Neuronal stem cell (in vitro differentiated cells): ENCODE measurements at regions not wholly inside any gene's neighbourhood (a gene's known extent, or its start where the extent isn't known, plus 50 kb on each side); places are given as distances from the start of the nearest gene placed in this dataset.

Experiments used
- DNase-seq: peaks from one replicate; pipeline ENCODE4 v3.0.0-alpha.2; 2013; ENCODE audit warnings: low spot score
- H2AFZ ChIP-seq: one replicate; pipeline ENCODE4 v1.6.1; 2013; ENCODE audit warnings: mild to moderate bottlenecking, low read length, inconsistent platforms
- H2AK5ac ChIP-seq: 2 replicates; pipeline ENCODE4 v1.6.1; 2013; ENCODE audit warnings: low read depth, mild to moderate bottlenecking, inconsistent platforms, low read length, moderate library complexity, mixed read lengths
- H2BK120ac ChIP-seq: 2 replicates; pipeline ENCODE4 v1.6.1; 2013; ENCODE audit warnings: low read depth, mild to moderate bottlenecking, inconsistent platforms, low read length, moderate library complexity, mixed read lengths
- H2BK12ac ChIP-seq: one replicate; pipeline ENCODE4 v1.6.1; 2013; ENCODE audit warnings: low read length, inconsistent platforms
- H2BK15ac ChIP-seq: 2 replicates; pipeline ENCODE4 v1.6.1; 2013; ENCODE audit warnings: mild to moderate bottlenecking, low read length, inconsistent platforms, mixed read lengths
- H2BK5ac ChIP-seq: one replicate; pipeline ENCODE4 v1.6.1; 2013; ENCODE audit warnings: inconsistent platforms, mild to moderate bottlenecking, low read length, moderate library complexity
- H3K14ac ChIP-seq: one replicate; pipeline ENCODE4 v1.6.1; 2013; ENCODE audit warnings: low read length, inconsistent platforms
- H3K18ac ChIP-seq: 2 replicates; pipeline ENCODE4 v1.6.1; 2013; ENCODE audit warnings: low read length, inconsistent platforms
- H3K23ac ChIP-seq: 2 replicates; pipeline ENCODE4 v1.6.1; 2013; ENCODE audit warnings: low read depth, mild to moderate bottlenecking, mixed read lengths, low read length, inconsistent platforms; ENCODE audit not compliant: poor library complexity
- H3K27ac ChIP-seq: replicated peaks from 3 replicates; pipeline ENCODE4 v1.5.1; 2013; ENCODE audit warnings: low read length, inconsistent platforms
- H3K27me3 ChIP-seq, 3 experiments: 2 replicates each; pipeline ENCODE4 v1.6.1; 2013; ENCODE audit warnings: low read length in 3 of 3, mild to moderate bottlenecking in 2 of 3, inconsistent platforms in 1 of 3, low read depth in 1 of 3, mixed read lengths in 1 of 3, moderate library complexity in 1 of 3; ENCODE audit not compliant: control insufficient read depth in 3 of 3, insufficient read depth in 3 of 3
- H3K36me3 ChIP-seq, 2 donors: replicated peaks in 1 of 2; 2 replicates each; pipeline ENCODE4 v1.6.1; 2013; ENCODE audit warnings: low read length in 2 of 2; ENCODE audit not compliant: control insufficient read depth in 2 of 2, insufficient read depth in 2 of 2
- H3K4ac ChIP-seq: 2 replicates; pipeline ENCODE4 v1.6.1; 2013; ENCODE audit warnings: inconsistent platforms, mild to moderate bottlenecking, low read length, moderate library complexity
- H3K4me1 ChIP-seq, 2 donors: 1 replicate in 1 of 2; 2 replicates in 1 of 2; pipeline ENCODE4 v1.6.1; 2013; ENCODE audit warnings: low read length in 2 of 2, low read depth in 1 of 2; ENCODE audit not compliant: control insufficient read depth in 2 of 2, insufficient read depth in 1 of 2
- H3K4me2 ChIP-seq: one replicate; pipeline ENCODE4 v1.6.1; 2013; ENCODE audit warnings: mild to moderate bottlenecking, low read length, inconsistent platforms; ENCODE audit not compliant: insufficient read depth, poor library complexity, severe bottlenecking
- H3K4me3 ChIP-seq, 2 donors: 2 replicates each; pipeline ENCODE4 v1.5.1; 2013; ENCODE audit warnings: low read length in 2 of 2, mild to moderate bottlenecking in 2 of 2, inconsistent platforms in 1 of 2, moderate library complexity in 1 of 2
- H3K79me1 ChIP-seq: one replicate; pipeline ENCODE4 v1.6.1; 2013; ENCODE audit warnings: low read depth, mild to moderate bottlenecking, inconsistent platforms, low read length, moderate library complexity
- H3K9ac ChIP-seq: one replicate; pipeline ENCODE4 v1.6.1; 2013; ENCODE audit warnings: mild to moderate bottlenecking, low read depth, low read length, inconsistent platforms; ENCODE audit not compliant: poor library complexity
- H3K9me3 ChIP-seq, 2 donors: replicated peaks in 1 of 2; 2 replicates each; pipeline versions ENCODE3 to v1.6.1; 2013; ENCODE audit warnings: low read length in 2 of 2, mild to moderate bottlenecking in 2 of 2, inconsistent platforms in 1 of 2, low read depth in 1 of 2, mixed read lengths in 1 of 2, moderate library complexity in 1 of 2; ENCODE audit not compliant: control insufficient read depth in 2 of 2, insufficient read depth in 1 of 2
- H4K8ac ChIP-seq: one replicate; pipeline ENCODE4 v1.6.1; 2013; ENCODE audit warnings: low read depth, mild to moderate bottlenecking, inconsistent platforms, low read length, moderate library complexity
- H4K91ac ChIP-seq: one replicate; pipeline ENCODE4 v1.6.1; 2013; ENCODE audit warnings: low read length, low read depth, mild to moderate bottlenecking, inconsistent platforms; ENCODE audit not compliant: poor library complexity
- WGBS, 2 donors: extraction: QIAGEN DNeasy Blood & Tissue Kit; methylation state at CpG; one replicate each; pipeline ENCODE4 v1.1.7; 2013; ENCODE audit warnings: missing lambda C conversion rate in 2 of 2, mixed read lengths in 1 of 2; ENCODE audit not compliant: insufficient read length in 2 of 2, insufficient replicate concordance in 1 of 2; ENCODE audit errors: extremely low coverage in 2 of 2; 5-methylcytosine and 5-hydroxymethylcytosine counted together

DNA sequence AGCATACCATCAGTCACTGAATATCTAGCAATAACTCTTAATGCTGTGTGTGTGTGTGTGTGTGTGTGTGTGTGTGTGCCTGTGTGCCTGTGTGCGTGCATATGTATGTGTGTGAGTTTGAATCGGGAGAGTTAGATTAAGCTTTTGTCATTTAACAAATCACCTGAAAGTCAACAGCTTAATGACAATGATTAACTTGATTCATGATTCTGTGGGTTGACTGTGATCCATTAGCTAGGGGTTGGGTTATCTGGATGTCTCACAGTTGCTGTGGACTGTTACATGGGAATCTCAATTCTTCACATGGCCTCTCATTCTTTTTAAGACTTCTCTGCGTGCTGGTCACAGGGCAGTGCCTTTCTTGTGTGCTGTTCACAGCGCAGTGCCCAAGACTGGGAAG is 639.0 kb upstream of the SORCS1 start:
- no CpG with 5 or more reads among the region's 4 CpGs for WGBS, 2 donors
- Histone ChIP-seq H3K4me2 (no peak overlapping the region), H3K4me1 (peaks cover 0 to 9% of the 10 kb centered on the region in 2 donors), H3K79me1 (no peaks in the 10 kb centered on the region), H3K9ac (no peak overlapping the region), H3K4ac (no peak overlapping the region), H4K91ac (no peak overlapping the region), H3K27me3 (no peaks in the 10 kb centered on the region), H3K14ac (no peak overlapping the region), H3K27ac (no peak overlapping the region), H3K9me3 (no peaks in the 10 kb centered on the region), H2BK12ac (no peak overlapping the region), H2AFZ (no peak overlapping the region), H4K8ac (no peak overlapping the region), H3K4me3 (no peak overlapping the region), H2AK5ac (no peak overlapping the region), H2BK5ac (no peak overlapping the region), H3K23ac (no peak overlapping the region), H3K18ac (no peak overlapping the region), H2BK15ac (no peak overlapping the region), H3K36me3 (no peaks in the 10 kb centered on the region), H2BK120ac (no peak overlapping the region)
- no peak for DNase-seq

DNA sequence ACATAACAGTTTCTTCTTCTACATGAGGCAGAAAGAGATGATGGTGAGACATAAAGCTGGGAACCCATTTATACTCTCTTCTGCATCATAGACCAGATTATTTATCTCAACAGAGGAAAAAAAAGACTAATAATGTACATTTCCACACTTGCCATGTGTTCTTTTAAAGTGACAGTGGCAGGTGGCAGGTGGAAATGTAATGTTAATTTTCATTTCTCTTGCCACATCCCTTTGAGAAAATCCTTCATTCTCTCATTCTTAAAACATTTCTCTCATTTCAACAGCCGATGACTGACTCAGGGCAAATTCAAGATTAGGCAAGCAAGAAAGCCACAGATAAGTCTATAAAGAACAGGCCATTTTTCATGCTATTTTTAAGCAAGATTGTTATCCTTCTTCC is 635.6 kb upstream of the SORCS1 start:
- H3K9ac ChIP-seq = no peak overlapping the region
- no peak overlapping the region for H2BK120ac ChIP-seq
- no peak overlapping the region for H2BK12ac ChIP-seq
- H3K27me3 ChIP-seq = no peaks in the 10 kb centered on the region
- no peak overlapping the region for H3K23ac ChIP-seq
- H2AFZ ChIP-seq = no peak overlapping the region
- WGBS, 2 donors = no CpG with 5 or more reads among the region's 1 CpG
- H4K91ac ChIP-seq = no peak overlapping the region
- no peak overlapping the region for H3K18ac ChIP-seq
- no peak overlapping the region for H3K4me2 ChIP-seq
- DNase-seq = no peak
- H2BK5ac ChIP-seq = no peak overlapping the region
- H3K4me3 ChIP-seq = no peak overlapping the region
- no peak overlapping the region for H2AK5ac ChIP-seq
- H3K79me1 ChIP-seq = no peaks in the 10 kb centered on the region
- H3K14ac ChIP-seq = no peak overlapping the region
- no peaks in the 10 kb centered on the region for H3K9me3 ChIP-seq
- H3K4ac ChIP-seq = no peak overlapping the region
- H4K8ac ChIP-seq = no peak overlapping the region
- no peak overlapping the region for H2BK15ac ChIP-seq
- H3K4me1 ChIP-seq = no peaks in the 10 kb centered on the region
- no peaks in the 10 kb centered on the region for H3K36me3 ChIP-seq
- no peak overlapping the region for H3K27ac ChIP-seq

DNA sequence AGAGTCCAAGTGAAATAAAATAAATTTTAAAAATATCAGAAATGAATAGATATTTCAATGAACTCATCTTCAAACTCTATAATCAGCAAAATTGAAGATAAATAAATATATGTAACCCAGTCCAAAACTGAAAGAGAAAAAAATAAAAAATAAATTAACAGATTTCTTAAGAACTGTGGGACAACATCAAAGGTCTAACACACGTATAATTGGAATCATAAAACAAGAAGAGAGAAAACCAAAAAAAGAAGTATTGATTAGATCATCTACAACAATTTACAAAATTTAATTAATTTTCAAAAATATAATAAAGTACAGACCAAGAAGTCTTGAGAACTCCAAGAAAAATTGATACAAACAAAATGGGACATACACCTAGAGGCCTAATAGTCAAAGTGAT is 625.8 kb upstream of the SORCS1 start:
- Histone ChIP-seq H4K8ac (no peak overlapping the region), H2BK15ac (no peak overlapping the region), H3K4ac (no peak overlapping the region), H3K18ac (no peak overlapping the region), H3K9me3 (peaks cover 0 to 3% of the 10 kb centered on the region in 2 donors), H3K4me3 (no peak overlapping the region), H3K9ac (no peak overlapping the region), H3K27me3 (no peaks in the 10 kb centered on the region), H2AFZ (no peak overlapping the region), H2BK5ac (no peak overlapping the region), H4K91ac (no peak overlapping the region), H2AK5ac (no peak overlapping the region), H3K23ac (no peak overlapping the region), H3K79me1 (no peaks in the 10 kb centered on the region), H3K27ac (no peak overlapping the region), H2BK120ac (no peak overlapping the region), H3K4me2 (no peak overlapping the region), H3K14ac (no peak overlapping the region), H3K4me1 (no peaks in the 10 kb centered on the region), H2BK12ac (no peak overlapping the region), H3K36me3 (no peaks in the 10 kb centered on the region)
- WGBS, 2 donors = no CpG with 5 or more reads among the region's 1 CpG
- DNase-seq = no peak

DNA sequence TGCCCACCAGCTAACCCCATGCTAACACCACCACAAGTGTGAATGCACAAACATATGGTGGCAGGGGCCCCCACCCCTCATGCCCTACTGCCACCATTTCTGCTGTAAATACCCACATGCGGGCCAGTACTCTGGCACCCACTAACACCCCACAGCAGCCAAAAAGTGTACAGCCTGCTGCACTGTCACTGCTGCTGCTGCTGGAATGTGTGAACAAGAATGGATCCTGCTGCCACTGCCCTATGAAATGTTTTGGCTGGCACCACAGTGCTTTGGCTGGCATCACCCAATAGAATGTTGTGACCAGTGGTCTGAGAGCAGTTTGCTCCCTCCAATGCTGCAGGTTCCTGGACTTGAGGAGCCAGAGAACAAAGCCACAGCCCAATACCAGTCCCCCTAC is 606.6 kb upstream of the SORCS1 start:
- WGBS, 2 donors = no CpG with 5 or more reads among the region's 1 CpG

More for the DNA sequence above, 606.6 kb upstream of the SORCS1 start:
- Histone ChIP-seq H3K4ac (no peak overlapping the region), H3K79me1 (no peaks in the 10 kb centered on the region), H2BK12ac (no peak overlapping the region), H2BK5ac (no peak overlapping the region), H4K91ac (no peak overlapping the region), H3K18ac (no peak overlapping the region), H2AFZ (no peak overlapping the region), H2BK120ac (no peak overlapping the region), H3K9ac (no peak overlapping the region), H2BK15ac (no peak overlapping the region), H3K4me3 (no peak overlapping the region), H3K27ac (no peak overlapping the region), H2AK5ac (no peak overlapping the region), H3K9me3 (no peaks in the 10 kb centered on the region), H3K27me3 (no peaks in the 10 kb centered on the region), H3K36me3 (no peaks in the 10 kb centered on the region), H3K23ac (no peak overlapping the region), H3K4me2 (no peak overlapping the region), H3K4me1 (no peaks in the 10 kb centered on the region), H4K8ac (no peak overlapping the region), H3K14ac (peak overlapping the region; percentile 25)
- DNase-seq = no peak
